Activated naive CD8-positive, alpha-beta T cell treated with anti-CD3 and anti-CD28 coated beads, Interleukin-2, amount 10 ng/mL, durations not matched to agents 7 days and 5 days (primary cell): ENCODE measurements at regions not wholly inside any gene's neighbourhood (a gene's known extent, or its start where the extent isn't known, plus 50 kb on each side); places are given as distances from the start of the nearest gene placed in this dataset.
"Not testable (repeated sequence)": the region's sequence is repeated elsewhere in the genome, so short reads cannot be mapped to it uniquely, and the experiment has no call there.

ENCODE experiments used
- ATAC-seq: fragments of 150-1000 bp; cut with Tn5 transposase; one replicate; pipeline ENCODE4 v1.10.0; 2021; ENCODE audit warnings: low read depth, moderate library complexity
- POLR2A ChIA-PET: fragments of 350-600 bp; sonication (Branson Sonifier 250); formaldehyde crosslinking; loops from one replicate; lab custom pipeline; 2021; ENCODE audit warnings: antibody characterized with exemption; lab: Charles Lee
- DNase-seq: peaks from one replicate; pipeline ENCODE4 v3.0.0; 2021
- H3K27ac Mint-ChIP-seq: one replicate; pipeline ENCODE4 v1.8.0; 2022; ENCODE audit warnings: mild to moderate bottlenecking, mixed read lengths
- H3K27me3 Mint-ChIP-seq: one replicate; pipeline ENCODE4 v1.8.0; 2022; ENCODE audit warnings: mild to moderate bottlenecking, moderate library complexity, mixed read lengths
- H3K36me3 Mint-ChIP-seq: one replicate; pipeline ENCODE4 v1.8.0; 2021; ENCODE audit warnings: mild to moderate bottlenecking, mixed read lengths
- H3K4me1 Mint-ChIP-seq: one replicate; pipeline ENCODE4 v1.8.0; 2021; ENCODE audit warnings: mixed read lengths
- H3K4me3 Mint-ChIP-seq: one replicate; pipeline ENCODE4 v1.8.0; 2022; ENCODE audit warnings: mild to moderate bottlenecking, moderate library complexity, mixed read lengths
- H3K9me3 Mint-ChIP-seq: one replicate; pipeline ENCODE4 v1.8.0; 2021; ENCODE audit warnings: mixed read lengths

DNA sequence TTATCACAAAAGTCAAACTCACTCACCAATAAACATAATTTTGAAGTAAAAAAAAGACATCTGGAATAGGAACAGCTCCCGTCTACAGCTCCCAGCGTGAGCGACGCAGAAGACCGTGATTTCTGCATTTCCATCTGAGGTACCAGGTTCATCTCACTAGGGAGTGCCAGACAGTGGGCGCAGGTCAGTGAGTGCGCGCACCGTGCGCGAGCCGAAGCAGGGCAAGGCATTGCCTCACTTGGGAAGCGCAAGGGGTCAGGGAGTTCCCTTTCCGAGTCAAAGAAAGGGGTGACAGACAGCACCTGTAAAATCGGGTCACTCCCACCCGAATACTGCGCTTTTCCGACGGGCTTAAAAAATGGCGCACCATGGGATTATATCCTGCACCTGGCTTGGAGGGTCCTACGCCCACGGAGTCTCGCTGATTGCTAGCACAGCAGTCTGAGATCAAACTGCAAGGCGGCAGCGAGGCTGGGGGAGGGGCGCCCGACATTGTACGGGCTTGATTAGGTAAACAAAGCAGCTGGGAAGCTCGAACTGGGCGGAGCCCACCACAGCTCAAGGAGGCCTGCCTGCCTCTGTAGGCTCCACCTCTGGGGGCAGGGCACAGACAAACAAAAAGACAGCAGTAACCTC lies 231.7 kb upstream of the LRRTM4 start:
- H3K27ac Mint-ChIP-seq, H3K36me3 Mint-ChIP-seq, ATAC-seq, DNase-seq, POLR2A ChIA-PET, H3K4me1 Mint-ChIP-seq, H3K9me3 Mint-ChIP-seq, H3K27me3 Mint-ChIP-seq, H3K4me3 Mint-ChIP-seq: not testable (repeated sequence)

DNA sequence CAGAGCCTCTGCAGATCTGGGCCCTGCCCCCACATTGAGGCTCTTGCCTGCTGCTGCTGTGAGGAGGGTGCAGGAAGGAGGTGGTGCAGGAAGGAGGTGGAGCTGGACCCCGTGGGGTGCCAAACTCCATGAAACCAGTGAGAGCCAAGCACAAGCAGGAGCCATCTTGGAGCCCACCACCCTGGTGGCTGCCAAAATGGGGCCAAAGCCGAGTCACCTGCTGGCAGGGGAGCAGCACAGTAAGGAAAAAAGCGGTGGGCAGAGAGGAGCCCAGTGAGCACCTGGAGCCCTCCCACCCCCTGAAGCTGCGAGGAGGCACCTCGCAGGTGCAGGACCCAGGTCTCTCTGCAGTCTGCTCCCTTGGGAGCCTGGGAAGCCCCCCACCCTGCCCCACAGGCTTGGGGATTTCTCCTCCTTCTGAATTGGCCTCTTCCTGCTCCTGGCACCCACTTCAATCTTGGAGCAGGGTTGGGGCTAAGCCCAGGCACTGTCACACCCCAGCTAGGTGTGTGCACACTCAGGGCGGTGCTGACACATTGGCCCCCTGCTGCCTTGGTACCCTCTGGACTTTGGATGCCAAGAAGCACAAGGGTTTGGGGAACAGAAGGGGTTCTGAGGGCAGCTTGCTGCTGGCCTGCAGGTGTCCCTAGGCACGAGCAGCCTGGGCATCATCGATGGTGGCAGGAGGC lies 245.4 kb upstream of the LRRTM4 start:
- no peaks in the 10 kb centered on the region for H3K36me3 Mint-ChIP-seq
- no peak for DNase-seq
- no peaks in the 10 kb centered on the region for H3K4me1 Mint-ChIP-seq
- H3K9me3 Mint-ChIP-seq: peaks cover 9% of the 10 kb centered on the region
- H3K27ac Mint-ChIP-seq: no peak overlapping the region
- no peaks in the 10 kb centered on the region for H3K27me3 Mint-ChIP-seq
- no peak overlapping the region for H3K4me3 Mint-ChIP-seq
- POLR2A ChIA-PET: no interaction called here
- ATAC-seq: no peak

DNA sequence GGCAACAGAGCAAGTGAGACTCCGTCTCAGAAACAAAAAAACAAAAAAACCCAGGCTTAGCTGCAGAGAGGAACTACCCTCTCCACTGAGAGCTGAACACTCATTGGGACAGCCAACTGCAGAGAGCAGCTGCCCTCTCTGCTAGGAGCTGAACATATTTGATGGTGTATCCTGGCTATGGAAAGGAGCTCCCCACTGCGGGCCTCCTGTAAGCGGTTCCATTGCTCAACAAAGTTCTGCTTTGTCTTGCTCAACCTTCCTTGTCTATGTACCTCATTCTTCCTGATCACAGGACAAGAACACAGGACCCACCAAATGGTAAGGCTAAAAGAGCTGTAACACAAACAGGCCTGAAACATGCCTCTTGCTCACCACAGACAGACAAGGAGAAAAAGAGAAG lies 246.3 kb upstream of the LRRTM4 start:
- Mint-ChIP-seq H3K9me3 (peaks cover 12% of the 10 kb centered on the region), H3K4me3 (no peak overlapping the region), H3K4me1 (no peaks in the 10 kb centered on the region), H3K27me3 (no peaks in the 10 kb centered on the region), H3K27ac (no peak overlapping the region), H3K36me3 (no peaks in the 10 kb centered on the region)
- POLR2A ChIA-PET: no interaction called here
- no peak for ATAC-seq
- no peak for DNase-seq

DNA sequence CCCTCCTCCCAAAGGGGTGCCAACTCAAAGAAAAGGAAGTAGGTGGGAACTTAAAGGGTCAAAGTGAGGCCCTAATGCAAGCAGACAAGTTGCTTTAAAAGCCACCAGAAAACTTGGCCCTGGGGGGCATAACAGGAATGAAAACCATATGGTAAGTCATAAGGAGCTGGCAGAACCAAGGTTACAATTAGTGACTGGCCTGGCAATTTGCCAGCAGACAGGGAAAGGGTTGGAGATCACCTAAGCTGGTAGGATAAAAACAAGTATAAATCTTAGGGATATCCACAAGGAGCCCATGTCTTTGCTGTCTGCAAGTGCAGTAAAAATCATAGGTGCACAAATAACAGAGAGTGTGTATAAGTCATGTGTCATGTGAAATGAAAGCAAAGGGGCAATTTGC lies 256.7 kb upstream of the LRRTM4 start:
- no peak for ATAC-seq
- no peaks in the 10 kb centered on the region for H3K36me3 Mint-ChIP-seq
- POLR2A ChIA-PET: no interaction called here
- H3K27me3 Mint-ChIP-seq: no peaks in the 10 kb centered on the region
- no peaks in the 10 kb centered on the region for H3K4me1 Mint-ChIP-seq
- peaks cover 6% of the 10 kb centered on the region for H3K9me3 Mint-ChIP-seq
- H3K27ac Mint-ChIP-seq: no peak overlapping the region
- no peak for DNase-seq
- no peak overlapping the region for H3K4me3 Mint-ChIP-seq

DNA sequence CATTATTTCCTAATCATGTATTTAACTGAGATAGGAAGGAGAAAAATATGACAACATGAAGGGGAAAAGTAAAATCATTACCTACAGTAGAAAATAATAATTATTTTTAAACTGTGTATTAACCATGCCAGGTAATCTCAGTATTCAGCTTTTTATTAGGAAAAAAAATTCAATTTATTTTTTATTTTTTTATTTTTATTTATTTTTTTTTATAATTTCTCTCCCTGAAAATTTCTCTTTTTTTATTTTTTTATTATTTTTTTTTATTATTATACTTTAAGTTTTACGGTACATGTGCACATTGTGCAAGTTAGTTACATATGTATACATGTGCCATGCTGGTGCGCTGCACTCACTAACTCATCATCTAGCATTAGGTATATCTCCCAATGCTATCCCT lies 271.3 kb upstream of the LRRTM4 start:
- POLR2A ChIA-PET, DNase-seq, H3K27ac Mint-ChIP-seq, H3K4me1 Mint-ChIP-seq, H3K9me3 Mint-ChIP-seq, H3K36me3 Mint-ChIP-seq, ATAC-seq, H3K4me3 Mint-ChIP-seq, H3K27me3 Mint-ChIP-seq: not testable (repeated sequence)

DNA sequence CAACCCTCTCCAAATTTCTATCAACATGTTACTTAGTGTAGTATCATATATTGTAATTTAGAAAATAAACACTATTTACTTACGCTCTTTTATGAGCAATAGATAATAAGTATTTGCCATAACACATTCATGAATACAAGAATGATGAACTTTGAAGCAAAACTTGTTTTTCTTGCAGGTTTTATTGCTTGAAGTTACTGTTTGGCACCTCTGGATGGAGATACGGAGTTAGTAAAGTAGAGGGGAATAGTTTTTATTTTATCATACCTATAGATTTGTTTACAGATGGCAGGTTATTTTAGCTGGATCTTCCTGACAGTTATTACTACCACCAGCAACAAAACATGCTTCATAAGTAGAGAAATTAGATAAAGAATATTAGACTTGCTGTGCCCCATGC lies 274.2 kb upstream of the LRRTM4 start:
- Mint-ChIP-seq H3K27ac (no peak overlapping the region), H3K4me3 (no peak overlapping the region), H3K27me3 (no peaks in the 10 kb centered on the region), H3K36me3 (no peaks in the 10 kb centered on the region), H3K9me3 (peaks cover 2% of the 10 kb centered on the region), H3K4me1 (no peaks in the 10 kb centered on the region)
- DNase-seq (no peak), ATAC-seq (no peak)
- POLR2A ChIA-PET: no interaction called here

DNA sequence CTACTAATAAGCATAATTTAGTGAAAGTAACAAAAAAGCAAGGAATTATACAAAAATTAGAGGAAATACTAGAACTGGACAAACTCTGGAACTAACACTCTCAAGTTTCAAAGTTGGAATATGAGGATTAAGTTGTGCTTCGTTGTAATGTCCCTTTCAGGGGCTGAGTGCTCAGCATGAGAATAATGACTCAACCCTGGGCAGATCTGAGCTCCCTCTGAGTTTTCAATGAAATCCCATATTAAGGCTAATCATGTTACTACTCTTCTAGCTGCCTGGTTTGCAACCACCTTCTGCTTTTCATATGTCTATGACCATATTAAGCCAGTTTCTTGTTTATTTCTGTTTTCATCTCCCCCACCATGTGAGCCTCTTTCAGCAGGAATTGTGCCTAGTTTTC lies 274.9 kb upstream of the LRRTM4 start:
- POLR2A ChIA-PET: no interaction called here
- Mint-ChIP-seq H3K4me1 (no peaks in the 10 kb centered on the region), H3K36me3 (no peaks in the 10 kb centered on the region), H3K9me3 (no peaks in the 10 kb centered on the region), H3K4me3 (no peak overlapping the region), H3K27ac (no peak overlapping the region), H3K27me3 (no peaks in the 10 kb centered on the region)
- ATAC-seq: no peak
- DNase-seq: no peak

DNA sequence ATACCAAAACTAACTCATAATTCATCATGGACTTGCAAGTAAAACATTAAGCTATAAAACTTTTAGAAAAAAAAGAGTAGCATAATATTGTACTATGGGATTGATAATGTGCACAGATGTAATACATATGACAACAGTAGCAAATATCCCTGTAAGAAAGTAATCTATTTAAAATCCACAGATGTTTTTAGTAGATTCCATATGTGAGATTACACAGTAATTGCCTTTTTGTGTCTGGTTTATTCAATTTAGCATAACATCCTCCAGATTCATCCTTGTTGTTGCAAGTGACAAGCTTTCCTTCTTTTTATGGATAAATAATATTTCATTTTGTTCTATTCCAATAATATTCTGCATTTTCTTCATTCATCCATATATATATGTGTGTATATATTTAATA lies 278.2 kb upstream of the LRRTM4 start:
- Mint-ChIP-seq H3K36me3 (no peaks in the 10 kb centered on the region), H3K4me1 (no peaks in the 10 kb centered on the region), H3K27ac (no peak overlapping the region), H3K4me3 (no peak overlapping the region), H3K27me3 (no peaks in the 10 kb centered on the region), H3K9me3 (peaks cover 4% of the 10 kb centered on the region)
- POLR2A ChIA-PET: no interaction called here
- ATAC-seq (no peak), DNase-seq (no peak)

DNA sequence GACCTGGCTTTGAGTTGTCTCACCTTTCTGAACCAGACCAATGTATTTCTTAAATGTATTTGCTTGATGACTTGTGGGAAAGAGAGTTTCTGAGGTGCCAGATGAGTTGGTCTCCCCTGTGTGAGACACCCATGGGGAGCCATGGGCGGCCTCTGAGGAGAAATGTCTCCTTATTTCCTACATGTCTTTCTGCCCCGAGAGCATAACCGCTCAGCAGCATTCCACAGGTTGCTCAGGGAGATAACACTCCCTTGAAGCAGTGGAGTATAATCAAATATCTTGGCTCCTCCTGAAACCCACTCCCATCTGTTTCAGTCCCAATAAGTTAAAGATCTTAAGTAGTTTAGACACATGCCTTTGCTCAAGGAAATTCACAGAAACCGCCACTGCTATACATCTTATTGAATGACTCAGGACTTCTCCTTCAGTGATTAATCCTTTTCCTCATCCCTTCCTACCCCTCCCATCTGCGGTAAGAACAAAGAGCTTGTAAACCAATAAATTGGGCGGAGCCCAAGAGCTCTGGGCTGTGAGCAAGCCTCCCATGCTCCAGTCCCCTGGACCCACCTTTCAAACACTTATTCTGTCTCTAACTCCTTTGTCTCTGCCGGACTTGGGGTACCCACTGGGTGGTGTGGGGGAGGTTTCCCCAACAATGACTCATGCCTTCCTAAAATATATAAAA lies 285.5 kb upstream of the LRRTM4 start:
- H3K27me3 Mint-ChIP-seq: no peaks in the 10 kb centered on the region
- no peak overlapping the region for H3K27ac Mint-ChIP-seq
- no peaks in the 10 kb centered on the region for H3K4me1 Mint-ChIP-seq
- POLR2A ChIA-PET: no interaction called here
- H3K36me3 Mint-ChIP-seq: no peaks in the 10 kb centered on the region
- H3K4me3 Mint-ChIP-seq: no peak overlapping the region
- DNase-seq (no peak), ATAC-seq (no peak)
- peaks cover 7% of the 10 kb centered on the region for H3K9me3 Mint-ChIP-seq

DNA sequence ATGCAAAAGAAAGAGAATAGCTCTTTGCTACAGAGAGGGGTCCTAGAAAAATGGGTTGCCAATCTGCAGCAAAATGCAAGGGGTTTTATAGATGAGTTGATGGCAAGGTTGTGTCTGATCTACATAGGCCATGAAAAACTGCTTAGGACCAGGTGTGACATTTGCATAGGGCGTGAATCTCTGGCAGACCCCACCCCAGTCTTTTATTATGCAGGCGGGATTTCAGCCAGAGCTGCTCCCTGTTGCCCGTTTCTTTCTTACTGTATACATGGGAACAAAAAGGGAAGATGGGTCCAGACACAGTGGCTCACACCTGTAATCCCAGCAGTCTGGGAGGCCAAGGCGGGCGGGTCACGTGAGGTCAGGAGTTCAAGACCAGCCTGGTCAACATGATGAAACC lies 286.4 kb upstream of the LRRTM4 start:
- Mint-ChIP-seq H3K27ac (no peak overlapping the region), H3K4me3 (no peak overlapping the region), H3K9me3 (peaks cover 6% of the 10 kb centered on the region), H3K27me3 (no peaks in the 10 kb centered on the region), H3K36me3 (no peaks in the 10 kb centered on the region), H3K4me1 (no peaks in the 10 kb centered on the region)
- POLR2A ChIA-PET: no interaction called here
- DNase-seq (no peak), ATAC-seq (no peak)

DNA sequence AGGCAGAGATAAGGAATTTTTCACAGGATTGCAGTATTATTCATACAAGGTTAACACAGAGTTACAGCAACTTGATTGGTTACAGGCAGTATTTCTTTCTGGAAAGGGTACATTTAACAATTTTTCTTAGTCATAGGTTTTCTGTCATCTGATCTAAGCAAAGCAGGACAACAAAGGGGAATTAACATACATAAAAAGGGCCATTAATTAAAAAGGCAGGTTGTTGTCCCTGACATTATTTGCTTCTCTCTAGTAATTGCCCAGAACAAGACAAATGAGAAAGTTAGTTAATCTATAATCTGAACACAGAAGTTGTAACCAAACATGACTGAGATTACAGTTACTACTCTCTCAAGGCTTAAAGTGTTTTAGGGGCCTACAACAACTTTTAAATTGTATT lies 291.4 kb upstream of the LRRTM4 start:
- DNase-seq (no peak), ATAC-seq (no peak)
- Mint-ChIP-seq H3K4me1 (no peaks in the 10 kb centered on the region), H3K36me3 (no peaks in the 10 kb centered on the region), H3K27me3 (no peaks in the 10 kb centered on the region), H3K4me3 (no peak overlapping the region), H3K27ac (no peak overlapping the region), H3K9me3 (peaks cover 2% of the 10 kb centered on the region)
- POLR2A ChIA-PET: no interaction called here

DNA sequence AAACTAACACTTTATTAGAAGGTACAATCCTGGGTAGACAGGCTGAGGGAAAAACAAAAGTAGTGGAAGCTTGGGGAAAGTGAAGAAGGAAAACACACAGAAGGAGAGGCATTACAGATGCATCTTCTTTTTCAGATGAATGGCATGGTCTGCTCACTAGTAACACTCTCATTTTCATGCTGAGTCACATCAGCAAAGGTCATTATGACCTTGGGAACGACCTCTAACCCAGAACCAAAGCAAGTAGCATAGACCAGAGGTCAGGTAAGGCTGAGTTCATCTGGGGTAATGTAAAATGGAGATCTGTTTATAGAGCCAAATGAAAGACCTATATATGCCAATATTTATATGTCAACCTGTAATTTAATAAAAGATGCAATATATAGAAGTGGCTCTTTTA lies 294.4 kb upstream of the LRRTM4 start:
- no peaks in the 10 kb centered on the region for H3K36me3 Mint-ChIP-seq
- H3K4me3 Mint-ChIP-seq: no peak overlapping the region
- ATAC-seq (no peak), DNase-seq (no peak)
- POLR2A ChIA-PET: no interaction called here
- no peaks in the 10 kb centered on the region for H3K4me1 Mint-ChIP-seq
- H3K9me3 Mint-ChIP-seq: peaks cover 4% of the 10 kb centered on the region
- no peaks in the 10 kb centered on the region for H3K27me3 Mint-ChIP-seq
- H3K27ac Mint-ChIP-seq: no peak overlapping the region

DNA sequence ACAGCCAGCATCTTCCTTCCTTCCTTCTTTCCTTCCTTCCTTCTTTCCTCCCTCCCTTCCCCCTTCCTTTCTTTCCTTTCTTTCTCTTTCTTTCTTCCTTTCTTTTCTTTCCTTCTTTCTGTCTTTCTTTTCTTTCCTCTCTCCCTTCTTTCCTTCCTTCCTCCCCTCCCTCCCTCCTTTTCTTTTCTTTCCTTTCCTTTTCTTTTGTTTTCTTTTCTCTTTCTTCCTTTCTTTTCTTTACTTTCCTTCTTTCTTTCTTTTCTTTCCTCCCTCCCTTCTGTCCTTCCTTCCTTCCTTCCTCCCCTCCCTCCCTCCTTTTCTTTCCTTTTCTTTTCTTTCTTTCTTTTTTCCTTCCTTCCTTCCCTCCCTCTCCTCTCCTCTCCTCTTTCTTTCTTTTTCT lies 296.0 kb upstream of the LRRTM4 start:
- H3K4me3 Mint-ChIP-seq: no peak overlapping the region
- no peaks in the 10 kb centered on the region for H3K4me1 Mint-ChIP-seq
- no peak overlapping the region for H3K27ac Mint-ChIP-seq
- H3K9me3 Mint-ChIP-seq: peaks cover 4% of the 10 kb centered on the region
- no peak for ATAC-seq
- POLR2A ChIA-PET: no interaction called here
- no peaks in the 10 kb centered on the region for H3K27me3 Mint-ChIP-seq
- H3K36me3 Mint-ChIP-seq: no peaks in the 10 kb centered on the region
- DNase-seq: no peak

DNA sequence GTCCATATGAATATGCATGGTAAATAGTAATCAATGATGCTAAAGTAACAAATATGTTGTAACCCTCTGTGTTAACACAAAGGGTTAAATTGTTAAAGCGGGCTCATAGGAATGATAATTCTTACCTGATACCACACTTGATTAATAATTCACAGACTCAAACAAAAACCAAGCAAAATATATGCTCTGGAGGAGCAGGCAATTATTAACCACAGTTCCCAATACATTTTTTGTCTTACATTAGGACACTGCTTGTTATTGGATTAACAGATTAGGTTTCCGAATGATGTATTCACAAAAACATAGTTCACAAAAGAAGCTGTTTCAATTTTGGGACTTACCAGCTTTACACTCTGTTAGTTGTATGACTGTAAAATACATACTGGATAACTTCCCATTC lies 300.9 kb upstream of the LRRTM4 start:
- Mint-ChIP-seq H3K4me1 (no peaks in the 10 kb centered on the region), H3K9me3 (peaks cover 7% of the 10 kb centered on the region), H3K4me3 (no peak overlapping the region), H3K27ac (no peak overlapping the region), H3K27me3 (no peaks in the 10 kb centered on the region), H3K36me3 (no peaks in the 10 kb centered on the region)
- ATAC-seq: no peak
- DNase-seq: no peak
- POLR2A ChIA-PET: no interaction called here
